K562 (cell line): ENCODE measurements at regions not wholly inside any gene's neighbourhood (a gene's known extent, or its start where the extent isn't known, plus 50 kb on each side); places are given as distances from the start of the nearest gene placed in this dataset.

Source experiments
- ARHGAP35 ChIP-seq: fragments of 450-650 bp; IDR thresholded peaks from 2 replicates; pipeline ENCODE4 v1.6.1; 2018; ENCODE audit not compliant: partially characterized antibody
- ETV5 ChIP-seq: sonication (generic); formaldehyde crosslinking; IDR thresholded peaks from 2 replicates; pipeline ENCODE4 v1.4.0; 2020; ENCODE audit warnings: low read depth, mild to moderate bottlenecking, missing genetic modification reagents
- HIVEP1 ChIP-seq: fragments of 250-450 bp; sonication (Bioruptor Pico); IDR thresholded peaks from 2 replicates; pipeline ENCODE4 v1.4.0; 2020; ENCODE audit warnings: mild to moderate bottlenecking
- IRF2 ChIP-seq: sonication (generic); formaldehyde crosslinking; IDR thresholded peaks from 2 replicates; pipeline ENCODE4 v1.8.1; 2022; ENCODE audit warnings: mild to moderate bottlenecking, missing genetic modification reagents
- KLF16 ChIP-seq: IDR thresholded peaks from 2 replicates; pipeline ENCODE4 v1.6.1; 2016; ENCODE audit warnings: antibody characterized with exemption
- MIER1 ChIP-seq: fragments of 450-650 bp; IDR thresholded peaks from 2 replicates; pipeline ENCODE4 v1.6.1; 2016; ENCODE audit warnings: antibody characterized with exemption, mild to moderate bottlenecking, low read depth
- NONO ChIP-seq, 2 experiments: fragments of 200-400 bp in 1 of 2; fragments of 450-650 bp in 1 of 2; formaldehyde crosslinking in 1 of 2; IDR thresholded peaks; 2 replicates each; pipeline ENCODE4 v1.6.1; 2017; ENCODE audit warnings: low read depth in 2 of 2, mild to moderate bottlenecking in 2 of 2, moderate library complexity in 2 of 2, low read length in 1 of 2
- NR3C1 ChIP-seq: sonication (generic); formaldehyde crosslinking; IDR thresholded peaks from 2 replicates; pipeline ENCODE4 v1.8.1; 2022; ENCODE audit warnings: missing genetic modification reagents
- POU5F1 ChIP-seq: fragments of 150-350 bp; IDR thresholded peaks from 2 replicates; pipeline ENCODE4 v1.6.1; 2014; ENCODE audit warnings: borderline replicate concordance, low read length, low read depth, mild to moderate bottlenecking; ENCODE audit not compliant: partially characterized antibody
- TAF1 ChIP-seq: IDR thresholded peaks from 2 replicates; pipeline ENCODE4 v1.6.1; 2011; ENCODE audit warnings: mild to moderate bottlenecking, low read length, moderate library complexity; ENCODE audit not compliant: insufficient read depth, control insufficient read depth, severe bottlenecking; ENCODE audit errors: extremely low read depth
- TAF9B ChIP-seq: fragments of 450-650 bp; IDR thresholded peaks from 2 replicates; pipeline ENCODE4 v1.6.1; 2018; ENCODE audit warnings: mild to moderate bottlenecking; ENCODE audit not compliant: partially characterized antibody
- ZBTB17 ChIP-seq: fragments of 450-650 bp; formaldehyde crosslinking; IDR thresholded peaks from 2 replicates; pipeline ENCODE4 v1.4.0; 2020; ENCODE audit warnings: mild to moderate bottlenecking
- ZNF444 ChIP-seq: fragments of 250-450 bp; sonication (Bioruptor Pico); IDR thresholded peaks from 2 replicates; pipeline ENCODE4 v1.4.0; 2020; ENCODE audit warnings: mild to moderate bottlenecking, moderate library complexity
- ZNF561 ChIP-seq: fragments of 450-650 bp; formaldehyde crosslinking; conservative IDR thresholded peaks from 2 replicates; pipeline ENCODE4 v1.4.0; 2020; ENCODE audit warnings: mild to moderate bottlenecking, moderate library complexity
- TF ChIP-seq, protein P1 (sequence below): fragments of 150-350 bp; IDR thresholded peaks from 2 replicates; pipeline ENCODE4 v1.6.1; 2014; ENCODE audit warnings: low read depth, mild to moderate bottlenecking, low read length, borderline replicate concordance
- TF ChIP-seq, protein P2 (sequence below): fragments of 250-450 bp; sonication (Bioruptor Pico); IDR thresholded peaks from 2 replicates; pipeline ENCODE4 v1.8.0; 2022; ENCODE audit warnings: moderate library complexity, mild to moderate bottlenecking, inconsistent platforms
- TF ChIP-seq, protein P3 (sequence below): IDR thresholded peaks from 2 replicates; pipeline ENCODE4 v1.6.1; 2011; ENCODE audit warnings: borderline replicate concordance, low read depth, mild to moderate bottlenecking, moderate library complexity, low read length; ENCODE audit not compliant: insufficient read depth, poor library complexity, severe bottlenecking
- TF ChIP-seq, protein P4 (sequence below): sonication (generic); formaldehyde crosslinking; IDR thresholded peaks from 2 replicates; pipeline ENCODE4 v1.8.1; 2023; ENCODE audit warnings: mild to moderate bottlenecking, missing genetic modification reagents

DNA sequence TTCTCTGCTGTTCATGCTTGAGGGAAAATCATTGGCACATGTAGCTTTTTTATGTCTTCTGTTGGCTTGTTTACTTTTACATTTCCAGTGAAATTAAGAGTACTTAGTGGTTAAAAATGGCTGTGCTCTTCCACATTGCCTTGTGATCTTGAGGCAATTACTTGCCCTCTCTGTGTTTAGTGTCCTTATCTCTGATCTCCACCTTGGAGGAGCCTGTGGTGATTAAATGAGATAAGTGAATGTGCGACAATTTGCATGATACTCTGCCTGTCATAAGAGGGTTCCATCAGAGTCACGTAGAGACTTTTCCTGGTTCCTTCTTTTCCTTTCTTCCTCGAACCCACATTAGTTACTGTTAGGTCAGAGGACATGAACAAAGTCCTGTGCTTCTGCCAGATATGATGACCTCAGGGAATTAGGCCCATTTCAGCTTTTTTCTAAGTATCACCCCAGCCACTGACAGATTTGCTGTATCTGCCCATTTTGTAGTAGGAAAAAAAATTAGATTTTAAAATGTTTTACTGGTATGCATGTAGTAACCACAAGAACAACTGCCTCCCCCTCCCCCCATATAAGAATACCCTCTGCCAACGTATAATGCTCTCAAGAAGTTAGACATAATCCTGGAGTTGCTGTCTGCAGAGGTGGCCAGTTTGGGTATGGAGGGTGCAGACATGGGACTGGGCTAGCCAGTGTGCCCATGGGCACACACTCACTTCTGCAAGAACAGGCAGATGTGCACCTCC lies 51.9 kb downstream of the TET3 start (continued):
- TF ChIP-seq TAF9B (no peak), TAF1 (no peak), MIER1 (no peak), NONO (IDR thresholded peaks at IDR 0.05; ENCODE audit: low read depth in 2 of 2, low read length in 1 of 2) (no peak), ZNF444 (no peak), KLF16 (no peak; the same call in 1 of the 2 replicates), IRF2 (CRISPR knock-in tag) (no peak), ETV5 (no peak), NR3C1 (CRISPR knock-in tag) (no peak), ZNF561 (CRISPR knock-in tag) (no peak), ZBTB17 (no peak), ARHGAP35 (no peak), POU5F1 (no peak), HIVEP1 (CRISPR knock-in tag) (no peak)
- TF ChIP-seq, protein P1, sequence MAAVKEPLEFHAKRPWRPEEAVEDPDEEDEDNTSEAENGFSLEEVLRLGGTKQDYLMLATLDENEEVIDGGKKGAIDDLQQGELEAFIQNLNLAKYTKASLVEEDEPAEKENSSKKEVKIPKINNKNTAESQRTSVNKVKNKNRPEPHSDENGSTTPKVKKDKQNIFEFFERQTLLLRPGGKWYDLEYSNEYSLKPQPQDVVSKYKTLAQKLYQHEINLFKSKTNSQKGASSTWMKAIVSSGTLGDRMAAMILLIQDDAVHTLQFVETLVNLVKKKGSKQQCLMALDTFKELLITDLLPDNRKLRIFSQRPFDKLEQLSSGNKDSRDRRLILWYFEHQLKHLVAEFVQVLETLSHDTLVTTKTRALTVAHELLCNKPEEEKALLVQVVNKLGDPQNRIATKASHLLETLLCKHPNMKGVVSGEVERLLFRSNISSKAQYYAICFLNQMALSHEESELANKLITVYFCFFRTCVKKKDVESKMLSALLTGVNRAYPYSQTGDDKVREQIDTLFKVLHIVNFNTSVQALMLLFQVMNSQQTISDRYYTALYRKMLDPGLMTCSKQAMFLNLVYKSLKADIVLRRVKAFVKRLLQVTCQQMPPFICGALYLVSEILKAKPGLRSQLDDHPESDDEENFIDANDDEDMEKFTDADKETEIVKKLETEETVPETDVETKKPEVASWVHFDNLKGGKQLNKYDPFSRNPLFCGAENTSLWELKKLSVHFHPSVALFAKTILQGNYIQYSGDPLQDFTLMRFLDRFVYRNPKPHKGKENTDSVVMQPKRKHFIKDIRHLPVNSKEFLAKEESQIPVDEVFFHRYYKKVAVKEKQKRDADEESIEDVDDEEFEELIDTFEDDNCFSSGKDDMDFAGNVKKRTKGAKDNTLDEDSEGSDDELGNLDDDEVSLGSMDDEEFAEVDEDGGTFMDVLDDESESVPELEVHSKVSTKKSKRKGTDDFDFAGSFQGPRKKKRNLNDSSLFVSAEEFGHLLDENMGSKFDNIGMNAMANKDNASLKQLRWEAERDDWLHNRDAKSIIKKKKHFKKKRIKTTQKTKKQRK = no peak
- TF ChIP-seq, protein P2, sequence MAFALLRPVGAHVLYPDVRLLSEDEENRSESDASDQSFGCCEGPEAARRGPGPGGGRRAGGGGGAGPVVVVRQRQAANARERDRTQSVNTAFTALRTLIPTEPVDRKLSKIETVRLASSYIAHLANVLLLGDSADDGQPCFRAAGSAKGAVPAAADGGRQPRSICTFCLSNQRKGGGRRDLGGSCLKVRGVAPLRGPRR (CRISPR knock-in tag) = no peak
- TF ChIP-seq, protein P3, sequence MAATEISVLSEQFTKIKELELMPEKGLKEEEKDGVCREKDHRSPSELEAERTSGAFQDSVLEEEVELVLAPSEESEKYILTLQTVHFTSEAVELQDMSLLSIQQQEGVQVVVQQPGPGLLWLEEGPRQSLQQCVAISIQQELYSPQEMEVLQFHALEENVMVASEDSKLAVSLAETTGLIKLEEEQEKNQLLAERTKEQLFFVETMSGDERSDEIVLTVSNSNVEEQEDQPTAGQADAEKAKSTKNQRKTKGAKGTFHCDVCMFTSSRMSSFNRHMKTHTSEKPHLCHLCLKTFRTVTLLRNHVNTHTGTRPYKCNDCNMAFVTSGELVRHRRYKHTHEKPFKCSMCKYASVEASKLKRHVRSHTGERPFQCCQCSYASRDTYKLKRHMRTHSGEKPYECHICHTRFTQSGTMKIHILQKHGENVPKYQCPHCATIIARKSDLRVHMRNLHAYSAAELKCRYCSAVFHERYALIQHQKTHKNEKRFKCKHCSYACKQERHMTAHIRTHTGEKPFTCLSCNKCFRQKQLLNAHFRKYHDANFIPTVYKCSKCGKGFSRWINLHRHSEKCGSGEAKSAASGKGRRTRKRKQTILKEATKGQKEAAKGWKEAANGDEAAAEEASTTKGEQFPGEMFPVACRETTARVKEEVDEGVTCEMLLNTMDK = no peak
- TF ChIP-seq, protein P4, sequence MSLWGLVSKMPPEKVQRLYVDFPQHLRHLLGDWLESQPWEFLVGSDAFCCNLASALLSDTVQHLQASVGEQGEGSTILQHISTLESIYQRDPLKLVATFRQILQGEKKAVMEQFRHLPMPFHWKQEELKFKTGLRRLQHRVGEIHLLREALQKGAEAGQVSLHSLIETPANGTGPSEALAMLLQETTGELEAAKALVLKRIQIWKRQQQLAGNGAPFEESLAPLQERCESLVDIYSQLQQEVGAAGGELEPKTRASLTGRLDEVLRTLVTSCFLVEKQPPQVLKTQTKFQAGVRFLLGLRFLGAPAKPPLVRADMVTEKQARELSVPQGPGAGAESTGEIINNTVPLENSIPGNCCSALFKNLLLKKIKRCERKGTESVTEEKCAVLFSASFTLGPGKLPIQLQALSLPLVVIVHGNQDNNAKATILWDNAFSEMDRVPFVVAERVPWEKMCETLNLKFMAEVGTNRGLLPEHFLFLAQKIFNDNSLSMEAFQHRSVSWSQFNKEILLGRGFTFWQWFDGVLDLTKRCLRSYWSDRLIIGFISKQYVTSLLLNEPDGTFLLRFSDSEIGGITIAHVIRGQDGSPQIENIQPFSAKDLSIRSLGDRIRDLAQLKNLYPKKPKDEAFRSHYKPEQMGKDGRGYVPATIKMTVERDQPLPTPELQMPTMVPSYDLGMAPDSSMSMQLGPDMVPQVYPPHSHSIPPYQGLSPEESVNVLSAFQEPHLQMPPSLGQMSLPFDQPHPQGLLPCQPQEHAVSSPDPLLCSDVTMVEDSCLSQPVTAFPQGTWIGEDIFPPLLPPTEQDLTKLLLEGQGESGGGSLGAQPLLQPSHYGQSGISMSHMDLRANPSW = no peak
